IPS-15b (cell line): ENCODE measurements at regions not wholly inside any gene's neighbourhood (a gene's known extent, or its start where the extent isn't known, plus 50 kb on each side); places are given as distances from the start of the nearest gene placed in this dataset.
"Not testable (repeated sequence)": the region's sequence is repeated elsewhere in the genome, so short reads cannot be mapped to it uniquely, and the experiment has no call there.

Source experiments
- H3K27me3 ChIP-seq: one replicate; pipeline ENCODE4 v1.6.1; 2013; ENCODE audit warnings: low read length; ENCODE audit not compliant: control insufficient read depth, insufficient read depth
- H3K36me3 ChIP-seq: one replicate; pipeline ENCODE4 v1.6.1; 2013; ENCODE audit warnings: low read length; ENCODE audit not compliant: control insufficient read depth, insufficient read depth
- H3K4me1 ChIP-seq: one replicate; pipeline ENCODE4 v1.6.1; 2013; ENCODE audit warnings: mild to moderate bottlenecking, low read length; ENCODE audit not compliant: control insufficient read depth, insufficient read depth
- H3K4me3 ChIP-seq: one replicate; pipeline ENCODE4 v1.5.1; 2013; ENCODE audit warnings: low read depth, low read length
- H3K9ac ChIP-seq: one replicate; pipeline ENCODE4 v1.6.1; 2013; ENCODE audit warnings: low read depth, mild to moderate bottlenecking, low read length
- H3K9me3 ChIP-seq: one replicate; pipeline ENCODE4 v1.6.1; 2013; ENCODE audit warnings: mild to moderate bottlenecking, low read length; ENCODE audit not compliant: control insufficient read depth, insufficient read depth

GRCh38 chr11:121881806-121882205 lies 234.2 kb downstream of the BLID start:
- Histone ChIP-seq H3K36me3 (no peaks in the 10 kb centered on the region), H3K9me3 (no peaks in the 10 kb centered on the region), H3K9ac (no peak overlapping the region), H3K4me1 (no peaks in the 10 kb centered on the region), H3K27me3 (no peaks in the 10 kb centered on the region), H3K4me3 (no peak overlapping the region)

- Histone ChIP-seq H3K9ac (no peak overlapping the region), H3K36me3 (no peaks in the 10 kb centered on the region), H3K9me3 (no peaks in the 10 kb centered on the region), H3K4me3 (no peak overlapping the region), H3K4me1 (no peaks in the 10 kb centered on the region), H3K27me3 (no peaks in the 10 kb centered on the region)
Measured at GRCh38 chr11:121877152-121877551, 238.9 kb downstream of the BLID start.

GRCh38 chr11:121873766-121874165 lies 242.2 kb downstream of the BLID start:
- Histone ChIP-seq H3K4me1 (no peaks in the 10 kb centered on the region), H3K27me3 (no peaks in the 10 kb centered on the region), H3K9ac (no peak overlapping the region), H3K36me3 (no peaks in the 10 kb centered on the region), H3K4me3 (no peak overlapping the region), H3K9me3 (no peaks in the 10 kb centered on the region)

- Histone ChIP-seq H3K27me3 (no peaks in the 10 kb centered on the region), H3K36me3 (no peaks in the 10 kb centered on the region), H3K9ac (no peak overlapping the region), H3K9me3 (no peaks in the 10 kb centered on the region), H3K4me3 (no peak overlapping the region), H3K4me1 (no peaks in the 10 kb centered on the region)
Measured at GRCh38 chr11:121872356-121872755, 243.7 kb downstream of the BLID start.

GRCh38 chr11:121870206-121871045 lies 245.6 kb downstream of the BLID start:
- H3K36me3 ChIP-seq = no peaks in the 10 kb centered on the region
- no peak overlapping the region for H3K9ac ChIP-seq
- H3K27me3 ChIP-seq = no peaks in the 10 kb centered on the region
- H3K9me3 ChIP-seq = no peaks in the 10 kb centered on the region
- no peak overlapping the region for H3K4me3 ChIP-seq
- H3K4me1 ChIP-seq = no peaks in the 10 kb centered on the region

GRCh38 chr11:121869478-121869877 lies 246.5 kb downstream of the BLID start:
- Histone ChIP-seq H3K9me3 (no peaks in the 10 kb centered on the region), H3K4me1 (no peaks in the 10 kb centered on the region), H3K27me3 (no peaks in the 10 kb centered on the region), H3K4me3 (no peak overlapping the region), H3K9ac (no peak overlapping the region), H3K36me3 (no peaks in the 10 kb centered on the region)

GRCh38 chr11:121866754-121867153 lies 249.3 kb downstream of the BLID start:
- Histone ChIP-seq H3K4me1 (no peaks in the 10 kb centered on the region), H3K27me3 (no peaks in the 10 kb centered on the region), H3K9ac (no peak overlapping the region), H3K36me3 (no peaks in the 10 kb centered on the region), H3K4me3 (no peak overlapping the region), H3K9me3 (no peaks in the 10 kb centered on the region)

- Histone ChIP-seq H3K4me3 (no peak overlapping the region), H3K36me3 (no peaks in the 10 kb centered on the region), H3K9ac (no peak overlapping the region), H3K9me3 (no peaks in the 10 kb centered on the region), H3K4me1 (no peaks in the 10 kb centered on the region), H3K27me3 (no peaks in the 10 kb centered on the region)
Measured at GRCh38 chr11:121864660-121865059, 251.4 kb downstream of the BLID start.

GRCh38 chr11:121863126-121863525 lies 252.9 kb downstream of the BLID start:
- no peaks in the 10 kb centered on the region for H3K36me3 ChIP-seq
- no peaks in the 10 kb centered on the region for H3K4me1 ChIP-seq
- no peak overlapping the region for H3K9ac ChIP-seq
- H3K9me3 ChIP-seq = no peaks in the 10 kb centered on the region
- no peak overlapping the region for H3K4me3 ChIP-seq
- H3K27me3 ChIP-seq = no peaks in the 10 kb centered on the region

- not testable (repeated sequence) for H3K27me3 ChIP-seq, H3K36me3 ChIP-seq, H3K4me1 ChIP-seq, H3K4me3 ChIP-seq, H3K9me3 ChIP-seq, H3K9ac ChIP-seq
Measured at GRCh38 chr11:121855138-121855537, 260.9 kb downstream of the BLID start.

GRCh38 chr11:121844016-121844415 lies 272.0 kb downstream of the BLID start:
- H3K4me1 ChIP-seq = no peaks in the 10 kb centered on the region
- H3K27me3 ChIP-seq = no peaks in the 10 kb centered on the region
- H3K4me3 ChIP-seq = no peak overlapping the region
- no peak overlapping the region for H3K9ac ChIP-seq
- H3K9me3 ChIP-seq = no peaks in the 10 kb centered on the region
- H3K36me3 ChIP-seq = no peaks in the 10 kb centered on the region

- no peaks in the 10 kb centered on the region for H3K27me3 ChIP-seq
- no peak overlapping the region for H3K4me3 ChIP-seq
- no peak overlapping the region for H3K9ac ChIP-seq
- no peaks in the 10 kb centered on the region for H3K4me1 ChIP-seq
- no peaks in the 10 kb centered on the region for H3K9me3 ChIP-seq
- no peaks in the 10 kb centered on the region for H3K36me3 ChIP-seq
Measured at GRCh38 chr11:121842192-121842585, 273.8 kb downstream of the BLID start.
